ENCODE measurements at regions not wholly inside any gene's neighbourhood (a gene's known extent, or its start where the extent isn't known, plus 50 kb on each side); places are given as distances from the start of the nearest gene placed in this dataset.
A peak's percentile ranks its signal among the peaks of the same experiment; 100 is the strongest.

DNA sequence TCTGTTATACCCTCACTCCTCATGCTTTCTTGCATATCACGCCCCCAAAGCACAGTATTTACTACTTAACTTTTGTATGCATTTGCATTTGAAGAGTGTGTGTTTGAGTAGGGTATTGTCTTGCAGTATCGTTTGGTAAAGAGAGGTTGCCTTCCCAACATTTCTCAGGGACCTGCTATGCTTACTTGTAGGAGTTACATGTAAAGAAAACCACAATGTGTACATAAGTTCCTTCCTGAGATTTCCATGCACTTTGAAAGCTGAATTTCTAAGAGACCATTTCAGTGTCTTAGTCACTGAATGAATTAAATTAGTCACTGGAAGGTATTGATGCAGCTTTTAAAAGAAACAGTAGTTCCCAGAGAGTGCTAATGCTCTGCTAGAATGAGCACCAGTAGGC is 159.3 kb upstream of the LAMA2 start:
- H3K9me1 ChIP-seq (ENCODE audit: control insufficient read depth, extremely low read depth, insufficient read depth, low read length): no peaks in the 10 kb centered on the region
- no peaks in the 10 kb centered on the region for H3K27me3 ChIP-seq (ENCODE audit: control insufficient read depth, extremely low read depth, insufficient read depth, low read length)
- H3K9ac ChIP-seq (ENCODE audit: control insufficient read depth, extremely low read depth, insufficient read depth, low read length): no peak overlapping the region
- H3K4me2 ChIP-seq (ENCODE audit: control insufficient read depth, extremely low read depth, insufficient read depth, low read depth, low read length): no peak overlapping the region
- H3K36me3 ChIP-seq (ENCODE audit: control insufficient read depth in 2 of 2, extremely low read depth in 1 of 2, insufficient read depth in 2 of 2, low read length in 2 of 2): no peaks in the 10 kb centered on the region
- no peak overlapping the region for H3K4me3 ChIP-seq (ENCODE audit: control insufficient read depth in 2 of 3, extremely low read depth in 1 of 3, insufficient read depth in 2 of 3, low read depth in 1 of 3, low read length in 3 of 3)
- dilution Hi-C loops (cut with MboI; ENCODE audit: extremely low pct_ligation_motif_present, low sequenced_read_pairs): no loop called here
- H4K20me1 ChIP-seq (ENCODE audit: control insufficient read depth, extremely low read depth, insufficient read depth, low read length): no peaks in the 10 kb centered on the region
- no peaks in the 10 kb centered on the region for H3K4me1 ChIP-seq (ENCODE audit: control insufficient read depth, extremely low read depth, insufficient read depth, low read length)
- TF ChIP-seq EZH2 (IDR thresholded peaks at IDR 0.05; ENCODE audit: low read length): no peak
- TF ChIP-seq, protein P1, sequence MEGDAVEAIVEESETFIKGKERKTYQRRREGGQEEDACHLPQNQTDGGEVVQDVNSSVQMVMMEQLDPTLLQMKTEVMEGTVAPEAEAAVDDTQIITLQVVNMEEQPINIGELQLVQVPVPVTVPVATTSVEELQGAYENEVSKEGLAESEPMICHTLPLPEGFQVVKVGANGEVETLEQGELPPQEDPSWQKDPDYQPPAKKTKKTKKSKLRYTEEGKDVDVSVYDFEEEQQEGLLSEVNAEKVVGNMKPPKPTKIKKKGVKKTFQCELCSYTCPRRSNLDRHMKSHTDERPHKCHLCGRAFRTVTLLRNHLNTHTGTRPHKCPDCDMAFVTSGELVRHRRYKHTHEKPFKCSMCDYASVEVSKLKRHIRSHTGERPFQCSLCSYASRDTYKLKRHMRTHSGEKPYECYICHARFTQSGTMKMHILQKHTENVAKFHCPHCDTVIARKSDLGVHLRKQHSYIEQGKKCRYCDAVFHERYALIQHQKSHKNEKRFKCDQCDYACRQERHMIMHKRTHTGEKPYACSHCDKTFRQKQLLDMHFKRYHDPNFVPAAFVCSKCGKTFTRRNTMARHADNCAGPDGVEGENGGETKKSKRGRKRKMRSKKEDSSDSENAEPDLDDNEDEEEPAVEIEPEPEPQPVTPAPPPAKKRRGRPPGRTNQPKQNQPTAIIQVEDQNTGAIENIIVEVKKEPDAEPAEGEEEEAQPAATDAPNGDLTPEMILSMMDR (optimal IDR thresholded peaks at IDR 0.05 in 1 of 3, IDR thresholded peaks at IDR 0.05 in 1 of 3, conservative IDR thresholded peaks at IDR 0.05 in 1 of 3; ENCODE audit: extremely low read depth in 1 of 3, insufficient read depth in 2 of 3, low read length in 3 of 3): no peak
- DNase-seq (ENCODE audit: low read depth, low spot score): no peak
- FAIRE-seq: peak; percentile 51
- no peak overlapping the region for H3K27ac ChIP-seq (ENCODE audit: control insufficient read depth, insufficient read depth, low read length)
- H3K9me3 ChIP-seq (ENCODE audit: control insufficient read depth, low read depth, low read length): no peaks in the 10 kb centered on the region
- no peaks in the 10 kb centered on the region for H3K79me2 ChIP-seq (ENCODE audit: control insufficient read depth, insufficient read depth, low read length)
- H2AFZ ChIP-seq (ENCODE audit: control insufficient read depth, low read length): no peak overlapping the region

DNA sequence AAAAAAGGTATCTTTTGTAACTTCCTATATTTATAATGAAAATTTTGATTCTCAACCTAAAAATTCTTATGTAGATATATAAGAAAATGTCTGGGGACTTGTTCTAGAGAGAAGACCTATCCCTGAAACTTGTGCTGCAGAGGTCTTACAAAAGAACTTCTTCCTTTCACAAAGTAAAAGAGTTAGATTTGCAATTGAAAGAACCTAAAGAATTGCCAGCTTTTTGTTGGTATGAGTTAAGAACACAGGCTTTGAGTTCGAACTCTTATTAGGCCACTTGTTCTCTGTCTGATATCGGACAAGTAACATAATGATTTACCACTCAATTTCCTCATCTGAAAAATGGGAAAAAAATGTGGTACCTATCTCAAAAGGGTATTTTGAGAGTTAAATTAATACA is 162.0 kb upstream of the LAMA2 start:
- no peak for FAIRE-seq
- Histone ChIP-seq H3K9me1 (ENCODE audit: control insufficient read depth, extremely low read depth, insufficient read depth, low read length) (no peaks in the 10 kb centered on the region), H3K27me3 (ENCODE audit: control insufficient read depth, extremely low read depth, insufficient read depth, low read length) (no peaks in the 10 kb centered on the region), H3K9me3 (ENCODE audit: control insufficient read depth, low read depth, low read length) (no peaks in the 10 kb centered on the region), H3K79me2 (ENCODE audit: control insufficient read depth, insufficient read depth, low read length) (no peaks in the 10 kb centered on the region), H3K4me1 (ENCODE audit: control insufficient read depth, extremely low read depth, insufficient read depth, low read length) (no peaks in the 10 kb centered on the region), H2AFZ (ENCODE audit: control insufficient read depth, low read length) (no peak overlapping the region), H3K4me3 (ENCODE audit: control insufficient read depth in 2 of 3, extremely low read depth in 1 of 3, insufficient read depth in 2 of 3, low read depth in 1 of 3, low read length in 3 of 3) (no peak overlapping the region), H3K27ac (ENCODE audit: control insufficient read depth, insufficient read depth, low read length) (no peak overlapping the region), H3K4me2 (ENCODE audit: control insufficient read depth, extremely low read depth, insufficient read depth, low read depth, low read length) (no peak overlapping the region), H3K36me3 (ENCODE audit: control insufficient read depth in 2 of 2, extremely low read depth in 1 of 2, insufficient read depth in 2 of 2, low read length in 2 of 2) (no peaks in the 10 kb centered on the region), H4K20me1 (ENCODE audit: control insufficient read depth, extremely low read depth, insufficient read depth, low read length) (no peaks in the 10 kb centered on the region), H3K9ac (ENCODE audit: control insufficient read depth, extremely low read depth, insufficient read depth, low read length) (no peak overlapping the region)
- DNase-seq (ENCODE audit: low read depth, low spot score): no peak
- TF ChIP-seq EZH2 (IDR thresholded peaks at IDR 0.05; ENCODE audit: low read length): no peak
- TF ChIP-seq, protein P1 (optimal IDR thresholded peaks at IDR 0.05 in 1 of 3, IDR thresholded peaks at IDR 0.05 in 1 of 3, conservative IDR thresholded peaks at IDR 0.05 in 1 of 3; ENCODE audit: extremely low read depth in 1 of 3, insufficient read depth in 2 of 3, low read length in 3 of 3): no peak
- dilution Hi-C loops (cut with MboI; ENCODE audit: extremely low pct_ligation_motif_present, low sequenced_read_pairs): no loop called here
